Cardiac muscle cell (in vitro differentiated cells and primary cell): ENCODE measurements at regions not wholly inside any gene's neighbourhood (a gene's known extent, or its start where the extent isn't known, plus 50 kb on each side); places are given as distances from the start of the nearest gene placed in this dataset.

Source experiments
- DNase-seq, 2 donors: peaks; one replicate each; pipeline versions ENCODE4 v3.0.0 to v3.0.0-alpha.2; 2010 to 2017; ENCODE audit warnings: low read depth in 1 of 2, low spot score in 1 of 2
- H3K27ac ChIP-seq: fragments of 200-600 bp; sonication (generic); 2 replicates; pipeline ENCODE4 v1.5.1; 2016
- H3K27me3 ChIP-seq: fragments of 200-600 bp; sonication (generic); 2 replicates; pipeline ENCODE4 v1.6.0; 2016; ENCODE audit warnings: control low read depth
- H3K36me3 ChIP-seq: fragments of 200-600 bp; sonication (generic); 2 replicates; pipeline ENCODE4 v1.5.1; 2016; ENCODE audit warnings: control low read depth
- H3K4me1 ChIP-seq: fragments of 200-600 bp; sonication (generic); 2 replicates; pipeline ENCODE4 v1.8.1; 2017; ENCODE audit warnings: low read depth, mild to moderate bottlenecking, mixed run types
- H3K4me3 ChIP-seq: fragments of 200-600 bp; sonication (generic); 2 replicates; pipeline ENCODE4 v1.5.1; 2016; ENCODE audit warnings: mild to moderate bottlenecking
- H3K9me3 ChIP-seq: fragments of 200-600 bp; sonication (generic); 2 replicates; pipeline ENCODE4 v1.5.1; 2017; ENCODE audit warnings: low read depth, mild to moderate bottlenecking, control low read depth
- TF ChIP-seq, protein P1 (sequence below): IDR thresholded peaks from 2 replicates; pipeline ENCODE4 v1.5.1; 2012; ENCODE audit warnings: low read depth, mild to moderate bottlenecking, low read length

DNA sequence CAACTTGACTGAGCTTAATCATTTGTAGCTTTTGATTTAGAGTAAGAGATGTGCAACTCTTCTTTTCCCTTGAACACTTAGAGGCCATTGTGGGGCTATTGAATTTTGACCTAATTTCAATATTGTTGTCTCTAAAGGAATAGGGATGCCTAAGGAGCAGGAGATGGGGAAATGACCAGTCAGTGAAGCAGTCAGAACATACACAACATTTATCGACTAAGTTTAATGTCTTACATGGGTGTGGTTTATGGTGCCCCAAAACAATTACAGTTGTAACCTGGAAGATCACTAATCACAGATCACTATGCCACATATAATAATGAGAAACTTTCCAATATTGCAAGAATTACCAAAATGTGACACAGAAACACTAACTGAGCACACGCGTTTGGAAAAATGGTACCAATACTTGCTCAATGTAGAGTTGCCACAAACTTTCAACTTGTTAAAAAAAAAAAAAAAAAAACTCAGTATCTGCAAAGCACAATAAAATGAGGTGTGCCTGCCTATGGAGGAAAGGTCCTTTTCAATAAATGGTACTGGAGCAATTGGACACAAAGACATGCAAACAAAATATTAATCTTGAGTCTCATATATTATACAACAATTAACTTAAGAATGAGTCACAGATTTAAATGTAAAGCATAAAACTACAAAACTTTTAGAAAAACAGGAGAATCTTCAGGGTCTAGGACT, 189.6 kb upstream of the RAD23B start:
- DNase-seq, result no peak
- H3K4me3 ChIP-seq, result no peak overlapping the region
- no peaks in the 10 kb centered on the region for H3K27me3 ChIP-seq
- H3K27ac ChIP-seq, result no peak overlapping the region
- no peaks in the 10 kb centered on the region for H3K4me1 ChIP-seq
- TF ChIP-seq, protein P1, sequence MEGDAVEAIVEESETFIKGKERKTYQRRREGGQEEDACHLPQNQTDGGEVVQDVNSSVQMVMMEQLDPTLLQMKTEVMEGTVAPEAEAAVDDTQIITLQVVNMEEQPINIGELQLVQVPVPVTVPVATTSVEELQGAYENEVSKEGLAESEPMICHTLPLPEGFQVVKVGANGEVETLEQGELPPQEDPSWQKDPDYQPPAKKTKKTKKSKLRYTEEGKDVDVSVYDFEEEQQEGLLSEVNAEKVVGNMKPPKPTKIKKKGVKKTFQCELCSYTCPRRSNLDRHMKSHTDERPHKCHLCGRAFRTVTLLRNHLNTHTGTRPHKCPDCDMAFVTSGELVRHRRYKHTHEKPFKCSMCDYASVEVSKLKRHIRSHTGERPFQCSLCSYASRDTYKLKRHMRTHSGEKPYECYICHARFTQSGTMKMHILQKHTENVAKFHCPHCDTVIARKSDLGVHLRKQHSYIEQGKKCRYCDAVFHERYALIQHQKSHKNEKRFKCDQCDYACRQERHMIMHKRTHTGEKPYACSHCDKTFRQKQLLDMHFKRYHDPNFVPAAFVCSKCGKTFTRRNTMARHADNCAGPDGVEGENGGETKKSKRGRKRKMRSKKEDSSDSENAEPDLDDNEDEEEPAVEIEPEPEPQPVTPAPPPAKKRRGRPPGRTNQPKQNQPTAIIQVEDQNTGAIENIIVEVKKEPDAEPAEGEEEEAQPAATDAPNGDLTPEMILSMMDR, result no peak
- H3K36me3 ChIP-seq, result no peaks in the 10 kb centered on the region
- no peaks in the 10 kb centered on the region for H3K9me3 ChIP-seq

DNA sequence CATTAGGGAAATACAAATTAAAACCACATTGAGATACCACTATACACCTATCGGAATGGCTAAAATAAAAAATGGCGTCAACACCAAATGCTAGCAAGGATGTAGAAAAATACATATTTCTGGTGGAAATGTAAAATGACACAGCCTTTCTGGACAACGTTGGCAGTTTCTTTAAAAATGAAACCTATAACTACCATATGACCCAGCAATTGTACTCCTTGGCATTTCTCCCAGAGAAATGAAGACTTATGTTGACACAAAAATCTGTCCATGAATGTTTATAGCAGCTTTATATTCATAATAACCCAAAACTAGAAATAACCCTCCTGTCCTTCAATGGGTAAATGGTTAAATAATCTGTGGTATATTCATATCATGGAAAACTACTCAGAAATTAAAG, 188.7 kb upstream of the RAD23B start:
- no peak overlapping the region for H3K27ac ChIP-seq
- no peaks in the 10 kb centered on the region for H3K9me3 ChIP-seq
- DNase-seq, result no peak
- no peak overlapping the region for H3K4me3 ChIP-seq
- H3K27me3 ChIP-seq, result no peaks in the 10 kb centered on the region
- no peaks in the 10 kb centered on the region for H3K4me1 ChIP-seq
- no peaks in the 10 kb centered on the region for H3K36me3 ChIP-seq
- TF ChIP-seq, protein P1, result no peak

- no peak overlapping the region for H3K4me3 ChIP-seq
- DNase-seq, result no peak
- no peaks in the 10 kb centered on the region for H3K27me3 ChIP-seq
- H3K9me3 ChIP-seq, result no peaks in the 10 kb centered on the region
- H3K36me3 ChIP-seq, result no peaks in the 10 kb centered on the region
- no peaks in the 10 kb centered on the region for H3K4me1 ChIP-seq
- TF ChIP-seq, protein P1, result no peak
- H3K27ac ChIP-seq, result no peak overlapping the region
Measured at GRCh38 chr9:107100591-107100990, 182.5 kb upstream of the RAD23B start.

- H3K27ac ChIP-seq, result no peak overlapping the region
- no peak for DNase-seq
- no peaks in the 10 kb centered on the region for H3K9me3 ChIP-seq
- no peaks in the 10 kb centered on the region for H3K27me3 ChIP-seq
- H3K4me1 ChIP-seq, result no peaks in the 10 kb centered on the region
- TF ChIP-seq, protein P1, result no peak
- no peak overlapping the region for H3K4me3 ChIP-seq
- no peaks in the 10 kb centered on the region for H3K36me3 ChIP-seq
Measured at GRCh38 chr9:107102011-107102410, 181.1 kb upstream of the RAD23B start.

DNA sequence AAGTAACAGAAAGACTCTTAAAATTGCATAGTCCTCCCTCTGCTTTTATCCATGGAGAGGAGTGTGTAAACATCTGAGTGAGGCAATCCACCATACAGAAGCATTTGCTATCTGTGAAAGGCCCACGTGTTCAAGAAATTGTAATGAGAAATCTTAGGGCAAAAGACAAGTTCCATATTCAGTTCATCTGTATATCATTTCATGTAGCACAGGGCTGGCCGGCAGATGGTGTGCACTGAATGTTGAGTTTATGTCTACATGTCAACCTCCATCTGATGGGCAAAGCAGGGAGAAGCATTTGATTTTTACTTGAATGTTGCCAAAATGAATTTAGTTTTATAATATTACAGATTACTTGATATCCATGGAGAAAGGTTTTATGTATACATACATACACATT, 179.5 kb upstream of the RAD23B start:
- DNase-seq, result no peak
- peaks cover 6% of the 10 kb centered on the region for H3K27me3 ChIP-seq
- no peak overlapping the region for H3K4me3 ChIP-seq
- no peaks in the 10 kb centered on the region for H3K36me3 ChIP-seq
- no peaks in the 10 kb centered on the region for H3K9me3 ChIP-seq
- no peak overlapping the region for H3K27ac ChIP-seq
- TF ChIP-seq, protein P1, result no peak
- H3K4me1 ChIP-seq, result no peaks in the 10 kb centered on the region
